Activated T-cell treated with anti-CD3 and anti-CD28 coated beads, Interleukin-2, amount 50 U/mL, for 1 hour (primary cell): ENCODE measurements at regions not wholly inside any gene's neighbourhood (a gene's known extent, or its start where the extent isn't known, plus 50 kb on each side); places are given as distances from the start of the nearest gene placed in this dataset.
"Not testable (repeated sequence)": the region's sequence is repeated elsewhere in the genome, so short reads cannot be mapped to it uniquely, and the experiment has no call there.

Source experiments
- DNase-seq: peaks from one replicate; pipeline ENCODE4 v3.0.0-alpha.2; 2020

- DNase-seq = no peak
Observed at GRCh38 chr10:131018886-131019500, 292.5 kb downstream of the TCERG1L start.

GRCh38 chr10:131019696-131020095 lies 291.8 kb downstream of the TCERG1L start:
- no peak for DNase-seq

GRCh38 chr10:131020775-131021174 lies 290.7 kb downstream of the TCERG1L start:
- DNase-seq = no peak

GRCh38 chr10:131021246-131021895 lies 290.1 kb downstream of the TCERG1L start:
- DNase-seq = no peak

GRCh38 chr10:131021969-131022368 lies 289.6 kb downstream of the TCERG1L start:
- DNase-seq = no peak

GRCh38 chr10:131022369-131022768 lies 289.2 kb downstream of the TCERG1L start:
- DNase-seq = no peak

- DNase-seq = no peak
Observed at GRCh38 chr10:131022981-131023380, 288.5 kb downstream of the TCERG1L start.

DNA sequence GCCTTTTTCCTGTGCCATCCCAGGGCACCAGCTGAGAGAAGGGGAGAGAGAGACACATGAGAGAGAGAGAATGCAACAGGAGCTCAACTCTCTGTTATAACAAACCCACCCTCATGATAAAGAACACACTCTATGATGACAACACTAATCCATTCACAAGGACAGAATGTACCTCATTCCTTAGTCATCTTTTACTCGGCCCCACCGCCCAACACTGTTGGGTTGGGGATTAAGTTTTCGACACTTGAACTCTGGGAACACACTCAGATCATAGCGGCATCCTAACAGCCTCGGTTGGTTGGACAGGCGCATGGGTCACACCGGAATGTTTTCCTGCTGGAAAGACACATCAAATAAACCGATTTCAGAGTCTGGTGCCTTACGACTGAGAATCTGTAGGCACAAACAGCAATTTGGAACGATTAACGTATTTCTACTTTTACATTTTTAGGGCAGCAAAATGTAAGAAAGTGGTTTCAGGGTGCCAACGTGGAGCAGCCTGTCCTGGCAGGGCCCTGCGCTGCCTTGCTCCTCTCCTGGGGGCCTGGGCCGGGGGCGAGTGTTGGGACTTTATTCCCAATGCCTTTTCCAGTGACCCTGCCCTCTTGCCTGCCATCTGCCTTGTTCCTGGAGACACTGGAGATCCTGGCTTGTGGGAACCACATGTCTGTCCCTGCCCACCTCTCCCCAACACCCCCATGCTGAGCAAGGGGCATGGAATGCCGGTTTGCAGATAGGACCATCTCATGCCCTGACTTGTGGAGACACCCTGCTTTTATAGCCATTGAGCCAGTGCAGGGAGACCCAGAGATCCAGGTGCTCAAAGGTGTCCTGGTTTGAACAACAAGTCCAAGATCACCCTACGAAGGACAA lies 287.0 kb downstream of the TCERG1L start:
- no peak for DNase-seq

DNA sequence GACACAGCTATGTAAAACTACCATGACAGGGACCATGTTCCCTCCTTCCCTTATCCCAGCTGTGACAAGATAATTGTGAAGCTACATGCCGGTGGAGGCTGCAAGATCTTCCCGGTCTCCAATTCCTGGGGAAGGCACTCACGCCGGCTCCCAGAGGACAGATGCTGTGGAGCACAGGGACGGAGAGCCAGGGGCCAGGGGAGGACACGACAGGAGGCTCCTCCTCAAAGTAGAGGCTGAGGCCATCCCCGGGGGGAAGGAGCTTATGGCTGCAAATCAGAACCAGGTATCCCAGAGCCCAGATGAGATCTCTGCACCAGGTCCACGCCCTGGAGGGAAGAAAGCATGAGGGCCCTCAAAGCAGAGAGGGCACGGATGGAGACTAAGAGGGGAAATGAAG lies 286.2 kb downstream of the TCERG1L start:
- no peak for DNase-seq

DNA sequence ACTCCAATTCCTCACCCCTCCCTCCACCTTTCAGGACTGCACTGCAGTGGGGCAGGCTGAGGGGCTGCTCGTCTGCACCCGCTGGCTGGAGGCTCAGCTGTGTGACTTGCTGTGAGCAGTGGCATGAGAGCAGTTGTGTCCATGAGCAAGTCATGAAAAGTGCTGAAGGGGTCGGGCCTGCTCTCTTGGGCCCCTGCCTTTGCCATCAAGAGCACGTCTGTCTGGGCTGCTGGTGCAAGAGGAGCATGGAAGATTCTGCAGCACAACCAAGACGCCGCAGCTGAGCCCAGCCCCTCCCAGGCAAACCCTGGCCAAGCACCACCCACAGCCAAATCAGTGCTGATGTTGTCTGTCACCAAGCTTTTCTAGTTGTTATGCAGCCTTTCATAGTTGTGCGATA lies 284.3 kb downstream of the TCERG1L start:
- no peak for DNase-seq

DNA sequence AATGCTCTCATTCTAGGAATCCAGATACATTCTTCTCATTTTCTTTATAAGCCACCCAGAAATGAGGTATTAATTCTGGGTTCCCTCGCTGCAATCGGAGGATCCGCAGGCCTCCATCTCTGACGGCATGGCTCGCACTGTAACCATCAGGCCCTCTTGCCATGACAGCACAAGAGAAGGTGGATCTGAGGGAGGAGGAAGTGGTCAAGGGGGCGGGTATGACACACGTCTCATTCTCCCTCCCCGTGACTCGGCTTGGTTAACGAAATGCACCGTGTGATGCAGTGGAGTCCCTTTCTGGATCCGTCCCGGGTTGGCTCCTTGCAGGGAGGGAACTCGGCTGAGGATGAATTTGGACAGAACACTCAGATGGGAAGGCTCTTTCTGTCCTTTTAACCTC lies 280.2 kb downstream of the TCERG1L start:
- no peak for DNase-seq

DNA sequence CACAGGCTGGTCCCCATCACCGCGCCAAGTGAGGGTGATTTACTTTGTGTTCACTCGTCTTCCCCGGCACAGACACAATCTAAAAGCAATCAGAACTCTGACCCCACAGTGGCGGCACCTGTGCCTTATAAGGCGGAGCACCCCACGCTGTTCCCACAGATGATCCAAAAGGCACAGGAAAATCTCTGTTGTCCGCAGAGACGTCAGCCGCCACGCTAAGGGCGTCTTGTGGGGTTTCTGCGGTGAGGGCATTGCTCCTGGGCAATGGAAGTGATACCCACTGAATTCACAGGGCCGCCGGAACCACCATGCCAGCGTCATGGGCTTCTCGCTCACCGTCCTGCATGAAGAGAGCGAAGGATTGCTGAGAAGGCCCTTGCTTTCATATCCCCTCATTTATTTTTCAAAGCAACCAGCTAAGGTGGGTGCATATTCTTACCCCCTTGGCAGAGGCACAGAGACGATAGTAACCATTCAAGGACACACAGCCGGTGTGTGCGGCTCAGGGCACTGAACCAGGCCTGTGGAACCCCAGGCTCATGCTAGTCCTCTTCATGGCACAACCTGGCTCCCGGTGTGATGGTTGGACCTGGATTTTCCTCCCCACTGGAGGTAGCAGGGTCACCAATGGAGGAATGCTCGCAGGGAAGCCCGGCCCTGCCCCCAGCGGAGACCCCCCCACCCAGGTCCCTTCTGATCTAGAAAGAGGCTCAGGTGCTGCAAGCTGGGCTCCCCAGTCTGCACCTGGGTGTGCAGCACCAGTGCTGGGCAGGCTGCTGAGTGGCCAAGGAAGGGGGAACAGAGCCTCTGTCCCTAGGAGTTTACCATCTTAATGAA lies 279.0 kb downstream of the TCERG1L start:
- DNase-seq = no peak

- DNase-seq = no peak
Observed at GRCh38 chr10:131033166-131034085, 278.1 kb downstream of the TCERG1L start.

DNA sequence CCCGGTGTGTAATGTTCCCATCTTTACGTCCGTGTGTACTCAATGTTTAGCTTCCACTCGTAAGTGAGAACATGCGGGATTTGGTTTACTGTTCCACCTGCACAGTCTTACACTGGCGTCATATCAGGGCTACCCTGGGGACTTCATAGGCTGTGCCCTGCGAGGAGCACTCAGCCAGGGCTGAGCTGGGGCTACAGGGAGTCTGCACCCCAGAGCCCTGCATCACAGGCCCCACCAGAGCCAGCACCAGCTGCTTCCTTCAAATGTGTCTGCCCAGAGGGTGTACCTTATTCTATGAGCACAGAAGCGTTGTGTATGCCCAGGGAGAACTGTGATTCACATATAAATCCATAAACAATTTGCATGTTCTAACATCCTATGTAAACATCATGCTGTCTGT lies 277.1 kb downstream of the TCERG1L start:
- no peak for DNase-seq

DNA sequence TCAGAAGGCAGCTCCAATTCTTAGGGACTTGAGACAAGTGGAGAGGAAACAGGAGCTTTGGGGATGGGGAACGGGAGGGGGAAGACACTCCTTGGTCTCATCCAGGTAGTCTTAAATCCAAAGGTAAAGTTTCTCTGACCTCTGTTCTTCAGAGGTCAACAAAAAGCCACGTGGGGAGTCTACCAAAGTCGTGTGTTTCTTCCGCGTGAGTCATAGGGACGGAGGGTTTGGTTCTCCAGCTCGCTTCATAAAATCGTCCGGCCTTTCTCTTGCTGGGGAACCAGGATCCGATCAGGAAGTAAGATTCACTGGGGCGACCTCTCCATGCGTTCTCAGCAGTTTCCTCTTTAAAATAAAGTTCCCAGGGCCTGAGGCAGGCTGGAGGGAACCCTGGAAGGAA lies 275.7 kb downstream of the TCERG1L start:
- no peak for DNase-seq

- DNase-seq = no peak
Observed at GRCh38 chr10:131038056-131038455, 273.5 kb downstream of the TCERG1L start.

DNA sequence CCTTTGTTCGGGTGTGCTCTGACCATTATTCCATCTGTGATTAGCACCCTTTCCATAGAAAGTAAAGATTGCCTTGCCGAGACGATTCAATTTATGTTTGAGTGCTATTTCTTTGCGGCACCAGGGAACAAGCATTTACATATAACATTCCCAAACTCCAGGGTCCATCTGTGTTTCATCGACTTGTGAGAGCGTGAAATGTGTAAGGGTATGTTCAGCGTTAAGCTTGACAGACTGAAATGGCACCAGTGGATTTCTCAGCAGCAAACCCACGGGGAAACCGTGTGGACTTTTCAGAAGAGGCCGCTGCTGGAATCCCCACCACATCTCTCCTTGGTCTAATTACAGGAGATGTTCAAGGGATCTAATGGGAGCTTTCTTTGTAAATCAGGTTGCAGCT lies 270.5 kb downstream of the TCERG1L start:
- DNase-seq = no peak

- no peak for DNase-seq
Observed at GRCh38 chr10:131041441-131041840, 270.1 kb downstream of the TCERG1L start.

DNA sequence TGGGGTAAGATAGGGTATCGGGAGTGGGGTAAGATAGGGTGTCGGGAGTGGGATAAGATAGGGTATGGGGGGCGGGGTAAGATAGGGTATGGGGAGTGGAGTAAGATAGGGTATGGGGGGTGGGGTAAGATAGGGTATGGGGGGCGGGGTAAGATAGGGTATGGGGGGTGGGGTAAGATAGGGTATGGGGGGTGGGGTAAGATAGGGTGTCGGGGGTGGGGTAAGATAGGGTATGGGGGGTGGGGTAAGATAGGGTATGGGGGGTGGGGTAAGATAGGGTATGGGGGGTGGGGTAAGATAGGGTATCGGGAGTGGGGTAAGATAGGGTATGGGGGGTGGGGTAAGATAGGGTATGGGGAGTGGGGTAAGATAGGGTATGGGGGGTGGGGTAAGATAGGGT lies 269.5 kb downstream of the TCERG1L start:
- DNase-seq = not testable (repeated sequence)
